BE2C (cell line): ENCODE measurements at regions not wholly inside any gene's neighbourhood (a gene's known extent, or its start where the extent isn't known, plus 50 kb on each side); places are given as distances from the start of the nearest gene placed in this dataset.
"Not testable (repeated sequence)": the region's sequence is repeated elsewhere in the genome, so short reads cannot be mapped to it uniquely, and the experiment has no call there.

Source experiments
- DNase-seq: peaks from one replicate; pipeline ENCODE4 v3.0.0-alpha.2; 2020
- H3K27me3 ChIP-seq: fragments of 250-450 bp; sonication (Bioruptor Pico); 2 replicates; pipeline ENCODE4 v1.5.1; 2020; ENCODE audit warnings: mild to moderate bottlenecking
- H3K36me3 ChIP-seq: fragments of 250-450 bp; sonication (Bioruptor Pico); 2 replicates; pipeline ENCODE4 v1.5.1; 2020; ENCODE audit warnings: mild to moderate bottlenecking
- H3K4me1 ChIP-seq: fragments of 250-450 bp; sonication (Bioruptor Pico); 2 replicates; pipeline ENCODE4 v1.5.1; 2020
- H3K4me3 ChIP-seq: 2 replicates; pipeline ENCODE4 v1.5.1; 2011; ENCODE audit warnings: low read depth, low read length
- H3K9me3 ChIP-seq: fragments of 250-450 bp; sonication (Bioruptor Pico); 2 replicates; pipeline ENCODE4 v1.5.1; 2020
- TF ChIP-seq, protein P1 (sequence below): IDR thresholded peaks from 2 replicates; pipeline ENCODE4 v1.5.1; 2012; ENCODE audit warnings: mild to moderate bottlenecking, low read depth, low read length

GRCh38 chr14:34165847-34166350 lies 215.0 kb upstream of the EGLN3 start:
- Histone ChIP-seq H3K27me3 (peaks cover 25% of the 10 kb centered on the region), H3K9me3 (no peaks in the 10 kb centered on the region), H3K4me3 (no peak overlapping the region), H3K4me1 (no peaks in the 10 kb centered on the region), H3K36me3 (no peaks in the 10 kb centered on the region)
- TF ChIP-seq, protein P1, sequence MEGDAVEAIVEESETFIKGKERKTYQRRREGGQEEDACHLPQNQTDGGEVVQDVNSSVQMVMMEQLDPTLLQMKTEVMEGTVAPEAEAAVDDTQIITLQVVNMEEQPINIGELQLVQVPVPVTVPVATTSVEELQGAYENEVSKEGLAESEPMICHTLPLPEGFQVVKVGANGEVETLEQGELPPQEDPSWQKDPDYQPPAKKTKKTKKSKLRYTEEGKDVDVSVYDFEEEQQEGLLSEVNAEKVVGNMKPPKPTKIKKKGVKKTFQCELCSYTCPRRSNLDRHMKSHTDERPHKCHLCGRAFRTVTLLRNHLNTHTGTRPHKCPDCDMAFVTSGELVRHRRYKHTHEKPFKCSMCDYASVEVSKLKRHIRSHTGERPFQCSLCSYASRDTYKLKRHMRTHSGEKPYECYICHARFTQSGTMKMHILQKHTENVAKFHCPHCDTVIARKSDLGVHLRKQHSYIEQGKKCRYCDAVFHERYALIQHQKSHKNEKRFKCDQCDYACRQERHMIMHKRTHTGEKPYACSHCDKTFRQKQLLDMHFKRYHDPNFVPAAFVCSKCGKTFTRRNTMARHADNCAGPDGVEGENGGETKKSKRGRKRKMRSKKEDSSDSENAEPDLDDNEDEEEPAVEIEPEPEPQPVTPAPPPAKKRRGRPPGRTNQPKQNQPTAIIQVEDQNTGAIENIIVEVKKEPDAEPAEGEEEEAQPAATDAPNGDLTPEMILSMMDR: no peak
- no peak for DNase-seq

DNA sequence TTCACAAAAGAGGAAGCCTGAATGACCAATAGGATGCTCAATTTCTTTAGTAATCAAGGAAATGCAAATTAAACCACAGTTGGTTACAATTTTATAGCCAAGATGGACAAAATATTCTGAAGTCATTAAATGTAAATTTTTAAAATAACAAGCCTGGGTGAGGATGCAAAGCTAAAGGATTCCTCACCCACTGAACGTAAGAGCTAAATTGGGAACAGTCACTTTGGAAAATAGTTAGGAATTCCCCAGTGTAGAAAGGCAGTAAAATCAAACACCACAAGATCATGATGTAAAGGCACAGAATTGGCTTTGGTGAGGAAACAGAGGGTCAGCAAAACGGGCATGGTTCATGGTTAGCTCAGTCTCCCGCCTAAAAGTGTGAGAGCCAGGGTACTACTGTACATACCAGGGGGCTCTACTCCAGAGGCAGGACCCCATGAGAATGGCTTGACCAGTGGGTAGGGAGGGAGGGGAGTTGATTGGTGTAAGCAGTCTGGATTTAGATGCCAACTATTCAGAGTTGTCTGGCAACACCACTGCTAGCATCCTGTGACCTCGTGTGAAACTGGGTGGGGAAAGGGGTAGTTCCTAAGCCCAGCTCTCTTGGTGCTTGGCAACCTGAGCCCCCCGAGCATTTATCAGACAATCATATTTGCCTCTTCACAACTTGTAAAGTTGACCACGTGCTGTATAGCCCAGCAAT lies 213.4 kb upstream of the EGLN3 start:
- TF ChIP-seq, protein P1: no peak
- Histone ChIP-seq H3K27me3 (peaks cover 25% of the 10 kb centered on the region), H3K4me3 (no peak overlapping the region), H3K9me3 (no peaks in the 10 kb centered on the region), H3K4me1 (no peaks in the 10 kb centered on the region), H3K36me3 (no peaks in the 10 kb centered on the region)
- DNase-seq: no peak

DNA sequence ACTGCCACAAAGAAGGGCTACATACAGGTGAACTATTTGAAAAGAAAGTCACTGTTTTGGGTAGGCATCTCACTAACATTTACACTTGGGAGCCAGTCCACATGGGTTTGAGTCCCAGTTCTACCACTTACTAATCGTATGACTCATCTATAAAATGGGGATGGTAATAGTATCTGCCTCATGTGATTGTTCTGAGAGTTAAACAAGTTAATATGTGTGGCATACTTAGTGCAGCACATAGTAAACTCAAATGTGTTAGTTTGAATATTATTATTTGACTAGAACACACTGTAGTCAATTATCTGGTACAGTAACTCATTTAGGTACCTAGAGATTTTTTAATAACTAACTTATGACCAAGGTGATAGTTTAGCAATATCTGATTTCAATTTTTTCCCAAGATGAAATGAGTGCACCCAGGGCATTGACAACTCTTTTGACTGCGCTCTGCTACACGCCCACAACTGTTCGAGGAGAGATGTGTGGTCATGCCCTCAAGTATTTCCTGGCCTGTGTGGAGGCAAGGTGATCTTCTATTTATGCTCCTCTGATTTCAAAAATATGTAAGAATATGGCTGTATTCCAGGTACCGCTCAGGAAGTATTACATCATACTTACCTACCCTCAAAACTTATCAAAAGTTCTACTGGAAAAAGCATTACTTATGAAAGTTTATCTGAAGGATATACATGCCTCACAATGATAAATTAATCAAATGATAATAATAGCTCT lies 210.6 kb upstream of the EGLN3 start:
- TF ChIP-seq, protein P1: no peak
- Histone ChIP-seq H3K9me3 (no peaks in the 10 kb centered on the region), H3K4me3 (no peak overlapping the region), H3K4me1 (no peaks in the 10 kb centered on the region), H3K36me3 (no peaks in the 10 kb centered on the region), H3K27me3 (peaks cover 12% of the 10 kb centered on the region)
- no peak for DNase-seq

GRCh38 chr14:34160619-34161018 lies 209.7 kb upstream of the EGLN3 start:
- H3K9me3 ChIP-seq: no peaks in the 10 kb centered on the region
- H3K36me3 ChIP-seq: no peaks in the 10 kb centered on the region
- peaks cover 6% of the 10 kb centered on the region for H3K27me3 ChIP-seq
- TF ChIP-seq, protein P1: no peak
- no peak for DNase-seq
- no peaks in the 10 kb centered on the region for H3K4me1 ChIP-seq
- H3K4me3 ChIP-seq: no peak overlapping the region

- TF ChIP-seq, protein P1: no peak
- H3K27me3 ChIP-seq: no peaks in the 10 kb centered on the region; the same call in 1 of the 2 replicates
- no peak for DNase-seq
- no peak overlapping the region for H3K4me3 ChIP-seq
- no peaks in the 10 kb centered on the region for H3K36me3 ChIP-seq
- no peaks in the 10 kb centered on the region for H3K9me3 ChIP-seq
- H3K4me1 ChIP-seq: no peaks in the 10 kb centered on the region
Observed at GRCh38 chr14:34157651-34158050, 206.8 kb upstream of the EGLN3 start.

DNA sequence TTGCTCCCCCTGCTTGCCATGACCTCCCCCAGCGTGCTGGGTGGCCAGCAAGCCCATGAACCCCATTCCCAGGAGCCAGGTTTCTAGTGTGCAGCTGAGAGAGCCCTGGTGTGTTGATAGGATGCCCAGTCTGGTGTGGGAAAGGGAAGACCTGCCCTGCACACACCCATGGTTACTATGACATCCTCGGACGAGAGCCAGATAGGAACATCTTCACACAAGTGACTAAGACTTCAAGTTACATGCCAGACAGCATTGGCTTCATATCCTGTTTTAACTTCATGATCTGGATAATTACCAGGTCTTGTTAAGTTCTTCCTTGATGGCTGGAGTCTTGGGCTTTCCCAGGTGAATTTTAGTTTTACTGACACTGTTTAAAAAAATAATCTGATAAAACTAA lies 196.6 kb upstream of the EGLN3 start:
- Histone ChIP-seq H3K4me1 (no peaks in the 10 kb centered on the region), H3K27me3 (peaks cover 13% of the 10 kb centered on the region), H3K9me3 (no peaks in the 10 kb centered on the region), H3K4me3 (no peak overlapping the region), H3K36me3 (no peaks in the 10 kb centered on the region)
- TF ChIP-seq, protein P1: no peak
- DNase-seq: no peak

- not testable (repeated sequence) for H3K9me3 ChIP-seq, H3K4me3 ChIP-seq, DNase-seq, H3K27me3 ChIP-seq, H3K4me1 ChIP-seq, H3K36me3 ChIP-seq
Observed at GRCh38 chr14:34140127-34140526, 189.3 kb upstream of the EGLN3 start.

DNA sequence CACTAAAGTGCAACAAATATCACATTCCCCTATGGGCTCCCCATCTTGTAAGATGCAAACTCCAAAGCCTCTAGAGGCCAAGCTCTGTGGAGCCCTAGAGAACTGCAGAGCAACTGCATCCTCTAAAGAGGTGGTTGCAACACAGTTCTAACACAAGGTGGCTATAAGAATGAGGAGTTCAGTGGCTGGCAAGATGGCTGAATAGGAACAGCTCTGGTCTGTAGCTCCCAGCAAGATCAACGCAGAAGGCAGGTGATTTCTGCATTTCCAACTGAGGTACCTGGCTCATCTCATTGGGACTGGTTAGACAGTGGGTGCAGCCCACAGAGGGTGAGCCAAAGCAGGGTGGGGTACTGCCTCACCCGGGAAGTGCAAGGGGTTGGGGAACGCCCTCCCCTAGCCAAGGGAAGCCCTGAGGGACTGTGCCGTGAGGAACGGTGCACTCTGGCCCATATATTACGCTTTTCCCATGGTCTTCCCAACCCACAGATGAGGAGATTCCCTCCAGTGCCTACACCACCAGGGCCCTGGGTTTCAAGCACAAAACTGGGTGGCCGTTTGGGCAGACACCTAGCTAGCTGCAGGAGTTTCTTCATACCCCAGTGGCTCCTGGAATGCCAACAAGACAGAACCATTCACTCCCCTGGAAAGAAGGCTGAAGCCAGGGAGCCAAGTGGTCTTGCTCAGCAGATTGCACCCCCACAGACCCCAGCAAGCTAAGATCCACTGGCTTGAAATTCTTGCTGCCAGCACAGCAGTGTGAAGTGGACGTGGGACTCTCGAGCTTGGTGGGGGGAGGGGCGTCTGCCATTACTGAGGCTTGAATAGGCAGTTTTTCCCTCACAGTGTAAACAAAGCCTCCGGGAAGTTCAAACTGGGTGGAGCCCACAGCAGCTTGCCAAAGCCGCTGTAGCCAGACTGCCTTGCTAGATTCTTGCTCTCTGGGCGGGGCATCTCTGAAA lies 188.6 kb upstream of the EGLN3 start:
- not testable (repeated sequence) for H3K4me1 ChIP-seq, H3K36me3 ChIP-seq, H3K9me3 ChIP-seq, H3K27me3 ChIP-seq, H3K4me3 ChIP-seq, DNase-seq
